Left renal cortex interstitium (tissue), 4 donors: ENCODE measurements at regions not wholly inside any gene's neighbourhood (a gene's known extent, or its start where the extent isn't known, plus 50 kb on each side); places are given as distances from the start of the nearest gene placed in this dataset.

ENCODE experiments used
- DNase-seq, 4 donors: peaks; one replicate each; pipeline ENCODE4 v3.0.0-alpha.2; 2013; ENCODE audit warnings: low read depth in 4 of 4, low spot score in 2 of 4, missing footprints in 1 of 4

GRCh38 chr16:85288341-85288868, 176.1 kb upstream of the CIBAR2 start:
- DNase-seq, result no peak

GRCh38 chr16:85288869-85289660, 176.8 kb upstream of the CIBAR2 start:
- DNase-seq, result no peak

GRCh38 chr16:85289760-85290625, 177.7 kb upstream of the CIBAR2 start:
- DNase-seq, result no peak

- no peak for DNase-seq
These were observed 178.5 kb upstream of the CIBAR2 start for GRCh38 chr16:85290626-85291301.

GRCh38 chr16:85291302-85292148, 179.3 kb upstream of the CIBAR2 start:
- DNase-seq, result no peak

- DNase-seq, result no peak
These were observed 181.2 kb upstream of the CIBAR2 start for GRCh38 chr16:85293458-85293857.

GRCh38 chr16:85293904-85294642, 181.8 kb upstream of the CIBAR2 start:
- no peak for DNase-seq

GRCh38 chr16:85294810-85295508, 182.7 kb upstream of the CIBAR2 start:
- DNase-seq, result no peak

GRCh38 chr16:85296859-85297660, 184.8 kb upstream of the CIBAR2 start:
- DNase-seq, result no peak

- DNase-seq, result no peak
These were observed 185.6 kb upstream of the CIBAR2 start for GRCh38 chr16:85297881-85298280.

GRCh38 chr16:85300406-85300968, 188.2 kb upstream of the CIBAR2 start:
- no peak for DNase-seq

GRCh38 chr16:85301231-85301630, 189.0 kb upstream of the CIBAR2 start:
- no peak for DNase-seq

GRCh38 chr16:85302018-85302847, 190.0 kb upstream of the CIBAR2 start:
- DNase-seq, result no peak

GRCh38 chr16:85302848-85303353, 190.6 kb upstream of the CIBAR2 start:
- no peak for DNase-seq

- DNase-seq, result no peak
These were observed 191.1 kb upstream of the CIBAR2 start for GRCh38 chr16:85303354-85303883.

- no peak for DNase-seq
These were observed 192.1 kb upstream of the CIBAR2 start for GRCh38 chr16:85304337-85304736.
